GM12892 (cell line): ENCODE measurements at regions not wholly inside any gene's neighbourhood (a gene's known extent, or its start where the extent isn't known, plus 50 kb on each side); places are given as distances from the start of the nearest gene placed in this dataset.

ENCODE experiments used
- POLR2A ChIP-seq: IDR thresholded peaks from 2 replicates; pipeline ENCODE4 v1.6.1; 2011; ENCODE audit warnings: low read depth, low read length, control low read depth
- POLR2AphosphoS5 ChIP-seq: IDR thresholded peaks from 2 replicates; pipeline ENCODE4 v1.6.1; 2011; ENCODE audit warnings: low read depth, low read length, control low read depth
- TAF1 ChIP-seq: IDR thresholded peaks from 2 replicates; pipeline ENCODE4 v1.6.1; 2011; ENCODE audit warnings: low read depth, mild to moderate bottlenecking, control low read depth, low read length, borderline replicate concordance

DNA sequence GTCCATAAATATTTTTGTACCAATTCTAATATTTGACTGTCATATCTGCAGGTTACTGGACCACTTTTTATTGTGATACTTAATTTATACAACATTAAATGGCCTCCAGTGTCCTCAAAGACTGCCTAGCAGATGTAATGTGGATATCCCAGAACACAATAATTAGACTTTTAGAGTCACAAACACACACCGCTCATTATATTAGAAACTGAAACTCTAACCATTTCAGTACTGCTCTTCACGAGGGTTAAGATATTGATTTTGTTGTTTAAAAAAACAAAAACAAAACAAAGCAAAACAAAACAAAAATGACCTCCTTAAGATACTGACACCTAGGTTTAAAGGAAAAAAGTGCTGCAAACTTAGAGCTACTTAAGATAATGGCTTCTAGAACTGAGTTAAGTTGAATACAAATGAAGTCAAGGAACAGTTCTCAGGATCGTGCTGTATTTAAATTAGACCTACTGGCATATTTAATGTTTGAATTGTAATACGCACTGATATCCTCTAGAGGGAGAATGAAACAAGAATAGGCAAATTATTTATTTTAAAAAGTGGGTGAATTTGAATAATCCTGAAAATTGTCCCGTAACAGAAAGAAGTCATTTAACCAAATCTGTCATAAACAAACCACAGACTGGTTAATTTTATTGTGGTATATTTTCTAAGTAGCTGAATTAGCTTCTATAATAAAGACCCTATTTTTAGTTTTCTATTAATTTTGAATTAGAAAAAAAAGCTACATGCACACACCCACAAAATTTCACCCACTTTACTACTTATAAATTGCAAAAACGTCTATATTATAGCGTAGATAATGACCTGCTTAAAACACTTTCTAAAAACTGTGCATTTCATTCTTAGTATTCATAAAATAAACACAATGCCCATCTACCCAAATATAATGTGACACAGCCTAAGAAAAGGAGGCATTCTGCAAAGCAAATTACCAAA lies 395.2 kb upstream of the DCN start:
- TF ChIP-seq POLR2AphosphoS5, result no peak
- TF ChIP-seq POLR2A, result no peak
- TF ChIP-seq TAF1, result no peak
